DMS153 (cell line): ENCODE measurements at regions not wholly inside any gene's neighbourhood (a gene's known extent, or its start where the extent isn't known, plus 50 kb on each side); places are given as distances from the start of the nearest gene placed in this dataset.

Experiments used
- DNase-seq: peaks from one replicate; lab custom pipeline; 2025; lab: John Stamatoyannopoulos, UW

GRCh38 chr3:72698154-72698917 is 149.9 kb downstream of the SHQ1 start:
- no peak for DNase-seq

- DNase-seq = no peak
These were observed 150.5 kb downstream of the SHQ1 start for GRCh38 chr3:72697717-72698116.

- no peak for DNase-seq
These were observed 151.4 kb downstream of the SHQ1 start for GRCh38 chr3:72696815-72697214.

- no peak for DNase-seq
These were observed 153.8 kb downstream of the SHQ1 start for GRCh38 chr3:72694398-72694797.

- DNase-seq = no peak
These were observed 155.3 kb downstream of the SHQ1 start for GRCh38 chr3:72692990-72693389.

GRCh38 chr3:72690629-72691028 is 157.6 kb downstream of the SHQ1 start:
- DNase-seq = no peak

- DNase-seq = peak; percentile 86
These were observed 165.3 kb downstream of the SHQ1 start for GRCh38 chr3:72682936-72683452.

- DNase-seq = no peak
These were observed 166.6 kb downstream of the SHQ1 start for GRCh38 chr3:72681598-72681997.

- no peak for DNase-seq
These were observed 167.5 kb downstream of the SHQ1 start for GRCh38 chr3:72680766-72681165.

- peak; percentile 76 for DNase-seq
These were observed 168.6 kb downstream of the SHQ1 start for GRCh38 chr3:72679540-72680198.

- no peak for DNase-seq
These were observed 169.4 kb downstream of the SHQ1 start for GRCh38 chr3:72678867-72679266.

GRCh38 chr3:72678380-72678779 is 169.9 kb downstream of the SHQ1 start:
- no peak for DNase-seq

GRCh38 chr3:72675243-72675642 is 173.0 kb downstream of the SHQ1 start:
- DNase-seq = no peak

GRCh38 chr3:72673011-72673771 is 175.1 kb downstream of the SHQ1 start:
- DNase-seq = no peak

- DNase-seq = no peak
These were observed 179.0 kb downstream of the SHQ1 start for GRCh38 chr3:72669224-72669623.

- DNase-seq = no peak
These were observed 181.8 kb downstream of the SHQ1 start for GRCh38 chr3:72666447-72666755.

GRCh38 chr3:72665701-72666446 is 182.4 kb downstream of the SHQ1 start:
- no peak for DNase-seq

GRCh38 chr3:72665103-72665502 is 183.1 kb downstream of the SHQ1 start:
- no peak for DNase-seq

- DNase-seq = no peak
These were observed 183.9 kb downstream of the SHQ1 start for GRCh38 chr3:72664184-72664975.

GRCh38 chr3:72663429-72663828 is 184.8 kb downstream of the SHQ1 start:
- DNase-seq = peak; percentile 82

- DNase-seq = peak; percentile 55
These were observed 187.2 kb downstream of the SHQ1 start for GRCh38 chr3:72661115-72661457.
